ENCODE measurements at regions not wholly inside any gene's neighbourhood (a gene's known extent, or its start where the extent isn't known, plus 50 kb on each side); places are given as distances from the start of the nearest gene placed in this dataset.

- H3K36me3 Mint-ChIP-seq (ENCODE audit: insufficient read depth in 1 of 3, low read depth in 3 of 3) = peaks cover 23 to 47% (median 32%) of the 10 kb centered on the region in 3 experiments
- H3K4me2 ChIP-seq (ENCODE audit: insufficient read depth, insufficient read length, low read length) = no peak overlapping the region
Measured at GRCh38 chr3:87732294-87732693, 326.5 kb downstream of the CGGBP1 start.

More at GRCh38 chr3:87732294-87732693, 326.5 kb downstream of the CGGBP1 start:
- H3K23ac ChIP-seq (ENCODE audit: insufficient read length, low read depth, low read length) = no peak overlapping the region
- no peak overlapping the region for H2BK20ac ChIP-seq (ENCODE audit: low read depth, low read length, poor library complexity, severe bottlenecking)
- H4K5ac ChIP-seq (ENCODE audit: insufficient read length, low read depth, low read length) = no peak overlapping the region
- H3K9me3 ChIP-seq (ENCODE audit: control insufficient read depth, low read depth, low read length) = peaks cover under 1% of the 10 kb centered on the region
- no peaks in the 10 kb centered on the region for H3K23me2 ChIP-seq (ENCODE audit: insufficient read length, low read depth, low read length, poor library complexity, severe bottlenecking)
- no peaks in the 10 kb centered on the region for H3K27me3 ChIP-seq (ENCODE audit: insufficient read depth, low read length)
- H3K14ac ChIP-seq (ENCODE audit: insufficient read depth, low read length) = no peak overlapping the region
- H3K4me3 Mint-ChIP-seq = no peak overlapping the region
- peaks cover 51 to 60% of the 10 kb centered on the region in 2 experiments for H3K9me3 Mint-ChIP-seq
- WGBS (ENCODE audit: extremely low coverage, insufficient read length, low lambda C conversion rate) = no CpG with 5 or more reads among the region's 3 CpGs
- no peak overlapping the region for H3T11ph ChIP-seq (ENCODE audit: low read length)
- H3K18ac ChIP-seq (ENCODE audit: insufficient read length, low read depth, low read length) = no peak overlapping the region
- DNase-seq = no peak
- H2BK120ac ChIP-seq (ENCODE audit: low read depth, low read length, poor library complexity, severe bottlenecking) = no peak overlapping the region
- H4K8ac ChIP-seq (replicated peaks; ENCODE audit: insufficient read length, low read depth, low read length) = no peak overlapping the region
- no peak overlapping the region for H3K4ac ChIP-seq (ENCODE audit: low read depth, low read length)
- H4K91ac ChIP-seq (ENCODE audit: insufficient read length, low read depth, low read length) = no peak overlapping the region
- no peak overlapping the region for H2BK12ac ChIP-seq (ENCODE audit: insufficient read length, low read depth, low read length)
- no peak overlapping the region for H3K9ac ChIP-seq (ENCODE audit: extremely low read depth, insufficient read length, low read length)
- H2BK15ac ChIP-seq (ENCODE audit: low read depth, low read length) = no peak overlapping the region
- H2AK5ac ChIP-seq (ENCODE audit: insufficient read length, low read length) = no peak overlapping the region
- H3K4me1 Mint-ChIP-seq = peaks cover 18 to 28% of the 10 kb centered on the region in 2 experiments
- H3K79me2 ChIP-seq (ENCODE audit: insufficient read depth, low read length) = no peaks in the 10 kb centered on the region
- H3K27ac ChIP-seq (ENCODE audit: insufficient read length, low read depth, low read length) = no peak overlapping the region
- H2BK5ac ChIP-seq (ENCODE audit: insufficient read length, low read length) = no peak overlapping the region
- H4K20me1 ChIP-seq (ENCODE audit: control insufficient read depth, insufficient read depth, insufficient read length) = no peaks in the 10 kb centered on the region
- no peak for TF ChIP-seq CTCF (conservative IDR thresholded peaks at IDR 0.05)
- H3K27me3 Mint-ChIP-seq (ENCODE audit: low read depth) = no peaks in the 10 kb centered on the region
- H3K79me1 ChIP-seq (ENCODE audit: insufficient read depth, low read depth, low read length, poor library complexity, severe bottlenecking) = no peaks in the 10 kb centered on the region
- no peaks in the 10 kb centered on the region; the same call in 1 of the 2 replicates for H3K4me1 ChIP-seq (ENCODE audit: insufficient read depth, low read length)
- H3K27ac Mint-ChIP-seq = no peak overlapping the region
- H2AFZ ChIP-seq (ENCODE audit: low read length) = no peak overlapping the region
- H3K56ac ChIP-seq (ENCODE audit: insufficient read length, low read depth, low read length) = no peak overlapping the region

All from H9 (cell line).